ENCODE measurements at regions not wholly inside any gene's neighbourhood (a gene's known extent, or its start where the extent isn't known, plus 50 kb on each side); places are given as distances from the start of the nearest gene placed in this dataset.

DNA sequence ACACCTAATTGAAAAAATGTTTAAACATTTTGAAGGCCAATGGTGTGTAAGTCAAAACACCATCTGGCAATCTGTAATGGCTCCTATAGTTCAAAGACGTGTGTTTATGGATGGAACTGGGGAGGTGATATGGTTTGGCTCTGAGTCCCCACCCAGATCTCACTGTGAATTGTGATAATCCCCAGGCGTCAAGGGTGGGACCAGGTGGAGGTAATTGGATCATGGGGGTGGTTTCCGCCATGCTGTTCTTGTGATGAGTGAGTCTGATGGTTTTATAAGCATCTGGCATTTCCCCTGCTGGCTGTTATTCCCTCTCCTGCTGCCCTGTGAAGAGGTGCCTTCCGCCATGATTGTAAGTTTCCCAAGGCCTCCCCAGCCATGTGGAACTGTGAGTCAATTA lies 52.2 kb downstream of the ADRA2C start:
- no peak for DNase-seq (ENCODE audit: low read depth)

DNA sequence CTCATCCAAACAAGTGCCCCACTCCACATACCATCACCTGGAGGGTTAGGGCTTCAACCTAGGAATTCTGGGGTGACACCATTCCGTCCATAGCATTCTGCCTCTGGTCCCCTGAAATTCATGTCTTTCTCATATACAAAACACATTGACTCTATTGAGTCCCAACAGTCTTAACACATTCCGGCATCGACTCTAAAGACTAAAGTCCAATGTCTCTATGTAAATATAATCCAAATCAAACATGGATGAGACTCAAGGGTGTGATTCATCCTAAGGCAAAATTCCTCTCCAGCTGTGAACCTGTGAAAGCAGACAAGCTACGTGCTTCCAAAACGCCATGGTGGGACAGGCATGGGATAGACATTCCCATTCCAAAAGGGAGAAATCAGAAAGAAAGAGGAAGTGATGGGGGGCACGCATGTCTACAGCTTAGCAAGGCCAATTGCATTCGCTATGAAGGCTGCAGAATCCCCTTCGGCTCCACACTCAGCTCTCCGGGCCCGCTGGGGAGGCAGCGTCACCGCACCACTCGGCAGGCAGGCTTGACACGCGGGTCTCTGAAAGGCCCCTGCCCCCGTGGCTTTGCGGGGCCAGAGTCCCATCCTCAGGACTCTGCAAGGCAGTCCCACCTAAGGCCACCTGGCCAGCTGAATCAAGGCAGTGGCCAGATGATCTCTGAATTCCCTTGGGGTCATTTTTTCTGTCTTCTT lies 53.2 kb downstream of the ADRA2C start:
- no peak for DNase-seq (ENCODE audit: low read depth)

DNA sequence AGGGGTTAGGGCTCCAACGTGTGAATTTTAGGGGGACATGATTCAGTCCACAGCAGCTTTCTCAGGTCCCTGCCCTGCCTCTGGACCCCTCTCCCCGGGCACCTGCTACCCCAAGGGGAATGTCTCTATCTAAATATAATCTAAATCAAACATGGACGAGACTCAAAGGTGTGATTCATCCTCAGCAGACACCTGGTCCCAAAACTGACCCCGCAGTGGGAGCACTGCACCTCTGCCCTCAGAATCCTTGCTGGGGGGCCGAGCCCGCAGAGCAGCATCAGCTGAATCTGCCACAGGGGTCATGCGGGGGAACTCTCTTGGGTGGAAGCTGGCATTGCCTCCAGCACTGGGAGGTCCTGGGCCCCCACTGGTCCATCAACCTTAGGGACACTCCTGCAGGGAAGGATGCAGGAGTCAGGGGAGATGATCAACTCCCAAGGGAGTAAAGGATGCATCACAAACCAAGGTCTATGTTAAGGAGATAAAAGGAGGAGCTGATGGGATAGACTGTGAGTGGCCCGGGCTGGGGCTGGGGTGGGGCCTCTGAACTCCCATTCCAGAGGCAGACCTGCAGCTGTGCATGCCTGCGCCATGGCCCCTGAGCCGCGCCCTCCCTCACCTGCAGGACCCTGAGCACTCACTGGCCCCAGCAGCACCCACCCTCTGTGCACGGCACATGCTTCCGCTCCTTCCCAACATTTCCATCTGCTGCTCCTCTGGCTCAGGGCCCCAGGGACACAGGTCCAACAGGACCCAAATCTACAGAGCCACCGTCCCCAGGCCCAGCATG lies 54.0 kb downstream of the ADRA2C start:
- no peak for DNase-seq (ENCODE audit: low read depth)

DNA sequence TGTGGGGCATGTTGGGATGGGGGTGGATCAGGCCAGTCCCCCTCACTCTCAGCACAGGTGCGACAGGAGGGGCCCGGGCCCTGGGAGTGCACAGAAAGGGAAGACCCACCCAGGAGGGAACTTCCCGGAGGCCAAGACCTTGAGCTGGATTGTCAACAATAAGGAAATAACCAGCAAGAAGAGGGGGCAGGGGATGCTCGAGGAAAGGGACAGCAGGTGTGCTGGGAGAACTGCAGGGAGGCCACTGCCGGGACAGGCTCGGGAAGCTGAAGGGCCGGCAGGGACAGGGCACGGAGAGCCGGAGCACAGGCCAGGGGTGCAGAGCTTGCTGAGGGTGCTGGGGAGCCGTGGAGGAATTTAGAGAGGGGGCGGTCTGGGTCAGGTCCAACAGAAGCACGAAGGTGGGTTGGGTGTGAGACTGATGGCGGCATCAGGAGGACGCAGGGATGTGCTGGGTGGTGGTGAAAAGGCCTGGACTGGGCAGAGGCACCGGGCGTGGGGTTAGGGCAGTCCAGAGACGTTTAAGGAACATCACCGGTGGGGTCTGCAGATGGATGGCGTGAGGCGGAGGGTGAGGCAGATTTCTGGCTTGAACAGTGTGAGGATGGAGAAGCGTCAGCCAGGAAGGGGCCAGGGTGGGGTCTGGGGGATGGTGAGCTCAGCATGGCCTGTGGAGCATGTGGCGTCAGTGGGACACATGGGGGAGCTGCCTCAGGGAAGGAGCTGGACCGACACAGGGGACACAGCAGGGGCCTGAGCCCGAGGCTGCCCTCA lies 54.8 kb downstream of the ADRA2C start:
- DNase-seq (ENCODE audit: low read depth), result no peak

DNA sequence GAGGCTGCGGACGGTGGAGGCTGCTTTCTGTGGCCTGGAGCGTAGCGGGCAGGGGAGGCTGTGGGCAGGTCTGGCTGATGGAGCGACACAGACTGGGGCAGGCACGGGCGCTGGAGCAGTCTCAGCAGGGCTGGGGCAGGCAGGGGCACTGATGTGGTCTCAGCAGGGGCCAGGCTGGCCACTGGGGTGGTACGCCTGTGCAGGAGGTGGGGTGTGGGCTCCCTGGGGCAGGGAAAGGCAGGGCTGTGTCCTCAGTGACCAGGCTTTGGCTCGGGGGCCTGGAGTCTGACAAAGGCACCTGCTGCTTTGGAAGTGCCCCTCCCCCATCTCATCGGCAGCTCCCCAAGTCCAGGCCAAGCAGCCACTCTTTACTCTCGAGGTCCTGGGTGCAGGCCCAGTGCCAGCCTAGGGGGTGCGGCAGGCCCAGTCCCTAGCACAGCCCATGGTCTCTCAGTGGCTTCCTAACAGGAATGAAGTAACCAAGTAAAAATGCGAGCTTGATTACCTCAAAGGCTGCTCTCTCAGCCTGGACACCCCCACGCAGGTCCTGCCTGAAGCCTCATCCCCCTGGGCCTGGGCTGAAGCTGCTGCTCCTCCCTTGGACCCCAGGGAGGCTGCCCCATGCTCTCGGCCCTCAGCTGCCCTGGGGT lies 55.5 kb downstream of the ADRA2C start:
- no peak for DNase-seq (ENCODE audit: low read depth)

DNA sequence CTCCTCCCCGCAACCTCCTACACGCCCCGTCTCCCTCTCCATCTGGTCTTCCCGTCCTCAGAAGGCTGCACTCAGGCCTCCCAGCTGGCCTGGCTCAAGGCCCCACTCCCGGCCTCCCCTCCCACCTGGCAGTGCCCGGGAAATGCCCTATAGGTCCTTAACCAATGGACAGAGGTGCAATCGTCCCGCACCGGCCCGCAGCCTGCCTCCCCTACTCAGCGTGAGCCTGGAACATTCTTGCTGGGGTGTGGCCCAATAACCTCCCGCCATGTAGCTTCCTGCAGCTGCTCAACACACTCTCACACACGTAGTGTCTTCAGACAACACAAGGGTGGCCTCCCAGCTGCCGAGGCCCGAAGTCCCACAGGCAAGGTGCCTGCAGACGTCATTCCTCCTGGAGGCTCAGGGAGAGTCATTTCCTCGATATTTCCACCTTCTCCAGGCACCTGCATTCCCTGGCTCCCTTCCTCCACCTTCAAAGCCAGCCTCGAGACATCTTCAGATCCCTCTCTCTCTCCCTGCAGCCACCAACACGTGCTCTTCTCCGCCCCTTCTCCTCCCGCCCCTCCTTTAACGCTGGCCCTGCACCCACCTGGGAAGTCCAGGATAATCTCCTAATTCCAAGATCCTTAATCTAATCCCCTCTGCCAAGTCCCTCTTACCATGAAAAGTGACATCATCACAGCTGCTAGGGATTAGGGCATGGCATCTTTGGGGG lies 56.2 kb downstream of the ADRA2C start:
- DNase-seq (ENCODE audit: low read depth), result no peak

DNA sequence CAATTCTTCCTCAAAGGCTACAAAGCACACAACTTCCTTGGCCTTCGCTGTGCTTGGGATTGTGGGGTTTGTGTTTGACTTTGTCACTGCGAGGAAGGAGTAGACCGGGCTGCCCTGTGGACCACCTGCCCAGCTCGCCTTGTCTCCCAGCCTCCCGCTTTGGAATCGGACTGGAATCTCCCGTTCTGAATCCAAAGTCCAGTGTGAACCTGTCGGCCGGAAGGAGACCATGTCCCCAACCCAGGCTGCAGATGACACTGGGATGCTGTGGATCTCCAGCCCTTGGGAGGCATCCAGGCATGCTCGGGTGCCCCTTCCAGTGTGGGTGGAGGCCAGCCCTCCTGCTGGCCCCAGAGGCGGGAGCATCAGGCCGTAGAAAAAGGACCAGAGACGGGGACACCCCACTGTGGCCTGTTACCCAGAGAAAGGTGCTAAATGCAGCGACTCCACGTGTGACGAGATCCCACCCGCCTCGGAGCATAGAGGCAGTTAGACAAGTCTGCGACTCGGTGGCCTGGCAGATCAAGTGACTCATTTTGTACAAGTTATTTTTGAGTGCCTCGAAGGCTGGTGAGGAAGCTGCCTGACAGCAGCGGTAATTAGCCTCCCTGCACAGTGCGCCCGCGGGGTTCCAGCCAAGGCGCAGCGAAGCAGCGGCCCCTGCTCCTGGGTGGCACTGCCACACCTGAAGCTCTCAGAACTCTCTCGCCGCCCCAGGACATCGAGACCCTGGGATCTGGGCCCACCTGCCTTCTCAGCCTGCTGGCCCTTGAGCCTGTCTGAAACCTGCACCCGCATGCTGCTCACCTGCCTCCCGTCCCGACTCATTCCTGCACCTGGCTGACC lies 57.5 kb downstream of the ADRA2C start:
- no peak for DNase-seq (ENCODE audit: low read depth)

DNA sequence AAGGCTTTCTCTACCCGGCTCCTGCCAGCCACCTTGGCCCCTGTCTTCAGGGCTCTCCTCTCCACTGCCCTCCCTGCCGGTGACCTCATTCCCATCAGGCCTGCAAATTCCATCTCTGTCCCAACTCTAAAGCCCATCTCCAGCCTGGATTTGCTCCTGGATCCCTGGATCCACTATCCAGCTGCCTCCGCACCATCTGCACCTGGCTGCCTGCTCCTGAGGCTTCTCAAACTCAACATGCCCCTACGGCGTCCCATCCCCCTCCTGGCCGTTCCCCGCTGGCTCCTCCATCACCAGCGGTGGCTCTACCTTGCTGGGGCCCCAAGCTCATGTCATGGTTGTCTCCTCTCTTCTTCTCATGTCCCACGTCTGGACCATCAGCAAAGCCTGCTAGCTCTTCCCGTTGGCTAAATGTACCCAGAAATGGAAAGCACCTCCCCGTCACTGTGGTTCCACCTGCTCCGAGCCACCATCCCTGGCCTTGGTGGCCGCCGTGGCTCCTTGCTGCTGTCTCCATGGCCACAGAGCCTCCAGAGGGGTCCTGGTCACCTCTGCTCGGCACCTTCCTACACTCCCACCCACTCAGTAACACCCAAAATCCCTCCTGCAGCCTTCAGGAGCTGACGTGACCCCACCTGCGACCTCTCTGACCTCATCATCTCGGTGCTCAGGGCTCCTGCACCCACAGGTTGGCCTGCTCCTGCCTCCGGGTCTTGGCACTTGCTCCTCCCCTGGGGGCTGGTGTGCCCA lies 58.5 kb downstream of the ADRA2C start:
- no peak for DNase-seq (ENCODE audit: low read depth)

DNA sequence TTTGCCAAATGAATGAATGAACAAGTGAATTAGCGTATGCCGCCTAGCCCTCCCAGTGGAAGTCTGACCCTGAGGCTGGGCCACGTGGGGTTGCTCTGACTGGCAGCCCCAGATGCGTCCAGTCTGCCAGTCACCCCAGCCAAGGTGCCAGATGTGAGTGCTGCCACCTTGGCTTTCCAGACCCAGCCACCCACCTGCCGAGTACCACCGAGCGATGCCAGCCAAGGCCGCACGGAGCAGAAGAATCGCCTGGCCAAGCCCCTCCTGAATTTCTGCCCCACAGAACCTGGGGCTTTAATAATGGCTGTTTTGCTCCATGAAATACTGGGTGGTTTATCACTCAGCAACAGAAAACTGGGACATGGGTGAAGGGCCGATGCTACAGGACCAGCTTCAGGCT lies 59.3 kb downstream of the ADRA2C start:
- no peak for DNase-seq (ENCODE audit: low read depth)

DNA sequence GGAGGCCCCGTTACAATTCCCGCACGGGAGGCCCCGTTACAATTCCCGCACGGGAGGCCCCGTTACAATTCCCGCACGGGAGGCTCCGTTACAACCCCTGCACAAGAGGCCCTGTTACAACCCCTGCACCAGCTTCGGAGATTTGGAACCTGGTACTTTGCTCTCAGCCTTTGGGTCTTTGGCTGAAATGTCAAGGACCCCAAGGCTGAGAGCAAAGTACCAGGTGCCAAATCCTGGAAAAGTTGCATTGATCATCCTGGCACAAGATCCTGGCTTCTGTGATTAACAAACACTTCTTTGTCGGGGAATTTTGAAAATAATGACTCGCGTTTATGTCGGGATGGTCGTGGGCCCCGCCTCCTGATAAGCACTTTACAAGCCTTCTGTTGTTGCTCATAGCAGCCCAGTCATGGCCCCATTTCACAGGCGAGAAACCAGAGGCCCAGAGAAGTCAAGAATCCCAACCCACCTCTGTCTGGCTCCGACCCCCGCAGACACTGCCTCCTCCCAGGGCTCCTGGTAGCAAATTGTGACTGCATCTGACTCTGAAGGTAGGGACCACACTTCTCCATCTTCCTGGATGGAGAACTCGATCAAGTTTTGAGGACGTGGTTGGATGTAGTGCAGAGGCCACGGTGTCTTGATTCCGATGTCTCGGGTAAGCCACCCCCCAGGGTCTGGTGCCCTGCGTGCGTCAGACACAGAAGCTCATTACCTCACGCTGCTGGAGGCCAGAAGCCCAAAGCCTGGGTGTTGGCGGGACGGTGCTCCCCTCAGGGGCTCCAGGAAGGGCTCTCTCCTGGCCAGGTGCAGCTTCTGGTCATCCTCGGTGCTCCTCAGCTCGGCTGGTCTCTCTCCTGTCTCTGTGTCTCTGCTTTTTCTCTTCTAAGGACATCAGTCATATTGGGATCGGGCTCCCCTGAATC lies 60.3 kb downstream of the ADRA2C start:
- no peak for DNase-seq (ENCODE audit: low read depth)

DNA sequence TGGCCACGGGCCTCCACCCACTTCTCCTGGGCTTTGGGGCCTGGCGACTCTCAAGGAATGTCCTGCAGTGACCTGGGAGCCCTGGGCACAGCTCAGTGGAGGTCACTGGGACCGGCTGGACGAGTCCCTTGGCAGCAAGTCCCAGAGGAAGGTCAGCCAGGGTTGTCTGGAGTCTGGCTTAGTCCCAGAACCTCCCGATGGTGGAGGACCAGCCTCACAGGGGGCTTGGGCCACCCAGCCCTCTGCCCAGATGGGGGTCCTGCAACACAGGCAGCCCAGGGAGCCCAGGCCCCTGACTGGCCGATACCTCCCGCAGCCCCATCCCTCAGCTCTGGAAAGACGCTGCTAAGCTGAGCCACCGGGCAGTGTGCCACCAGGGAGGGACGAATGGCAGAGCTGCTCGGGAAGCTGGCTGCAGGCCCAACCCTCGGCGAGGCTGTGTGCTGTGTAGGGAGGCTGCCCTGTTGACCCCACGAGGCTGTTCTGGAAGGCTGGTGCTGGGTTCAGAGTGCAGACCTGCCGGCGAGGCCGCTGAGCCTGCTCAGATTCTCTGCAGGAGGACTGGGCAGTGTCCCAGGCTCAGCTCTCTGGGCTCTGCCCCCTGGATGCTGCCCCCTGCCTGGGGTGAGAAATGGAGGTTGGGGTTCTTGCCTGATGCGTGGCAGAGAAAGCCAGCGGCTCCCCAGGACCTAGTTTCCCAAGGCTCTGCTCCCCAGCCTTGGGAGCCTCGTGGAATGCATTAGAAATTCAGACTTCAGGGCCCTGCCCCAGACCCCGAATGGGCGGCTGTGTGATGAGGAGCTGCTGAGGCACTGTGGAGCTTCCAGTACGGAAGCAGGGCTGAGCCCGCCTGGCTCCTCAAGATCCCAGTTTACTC lies 61.7 kb downstream of the ADRA2C start:
- DNase-seq (ENCODE audit: low read depth), result no peak

DNA sequence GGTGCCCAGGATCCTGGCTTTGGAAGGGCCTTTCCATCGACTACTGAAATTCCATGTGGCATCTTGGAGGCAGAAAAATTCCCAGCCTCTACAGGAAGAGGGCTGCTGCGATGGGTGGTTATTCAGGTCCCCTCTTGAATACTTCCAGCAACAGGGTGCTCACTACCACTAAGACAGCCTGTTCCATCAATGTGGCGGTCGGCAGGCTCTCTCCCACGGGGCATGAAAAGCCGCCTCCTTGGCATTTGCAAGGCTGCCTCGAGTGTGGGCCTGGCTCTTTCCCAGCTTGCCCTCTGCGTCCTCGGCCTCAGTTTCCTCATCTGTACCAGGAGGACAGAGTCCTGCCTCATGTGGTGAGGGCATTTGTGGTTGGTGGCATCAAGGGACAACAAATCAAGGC lies 62.4 kb downstream of the ADRA2C start:
- no peak for DNase-seq (ENCODE audit: low read depth)

DNA sequence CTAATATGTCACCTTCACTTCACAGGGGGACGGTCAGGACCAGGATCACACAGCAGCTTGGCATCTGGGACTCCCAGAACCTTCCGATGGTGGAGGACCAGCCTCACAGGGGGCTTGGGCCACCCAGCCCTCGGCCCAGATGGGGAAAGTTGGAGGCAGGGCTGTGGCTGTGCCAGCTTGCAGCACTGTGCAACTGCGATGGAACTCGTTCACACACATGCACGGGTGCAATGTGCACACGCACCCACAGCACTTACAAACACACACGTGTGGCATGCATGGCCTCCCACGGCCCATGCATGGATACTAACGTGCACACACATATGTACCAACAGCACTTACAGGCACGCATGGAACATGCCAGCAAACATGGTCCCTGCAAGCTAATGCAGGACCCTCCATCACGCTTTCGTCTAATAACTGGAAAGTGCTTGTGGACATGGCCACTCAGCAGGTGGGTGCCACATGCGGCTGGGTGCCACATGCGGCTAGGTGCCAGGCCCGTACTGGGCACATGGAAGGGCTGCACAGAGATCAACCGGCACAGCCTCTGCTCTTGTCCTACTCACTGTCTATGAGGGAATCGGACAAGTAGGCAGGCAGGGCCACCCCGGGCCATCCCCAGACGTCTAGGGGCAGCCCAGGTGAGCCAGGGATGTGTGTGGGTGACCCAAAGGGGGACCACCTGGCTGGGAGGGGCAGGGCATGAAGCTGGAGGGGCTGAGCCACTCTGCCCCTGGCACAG lies 63.2 kb downstream of the ADRA2C start:
- no peak for DNase-seq (ENCODE audit: low read depth)

DNA sequence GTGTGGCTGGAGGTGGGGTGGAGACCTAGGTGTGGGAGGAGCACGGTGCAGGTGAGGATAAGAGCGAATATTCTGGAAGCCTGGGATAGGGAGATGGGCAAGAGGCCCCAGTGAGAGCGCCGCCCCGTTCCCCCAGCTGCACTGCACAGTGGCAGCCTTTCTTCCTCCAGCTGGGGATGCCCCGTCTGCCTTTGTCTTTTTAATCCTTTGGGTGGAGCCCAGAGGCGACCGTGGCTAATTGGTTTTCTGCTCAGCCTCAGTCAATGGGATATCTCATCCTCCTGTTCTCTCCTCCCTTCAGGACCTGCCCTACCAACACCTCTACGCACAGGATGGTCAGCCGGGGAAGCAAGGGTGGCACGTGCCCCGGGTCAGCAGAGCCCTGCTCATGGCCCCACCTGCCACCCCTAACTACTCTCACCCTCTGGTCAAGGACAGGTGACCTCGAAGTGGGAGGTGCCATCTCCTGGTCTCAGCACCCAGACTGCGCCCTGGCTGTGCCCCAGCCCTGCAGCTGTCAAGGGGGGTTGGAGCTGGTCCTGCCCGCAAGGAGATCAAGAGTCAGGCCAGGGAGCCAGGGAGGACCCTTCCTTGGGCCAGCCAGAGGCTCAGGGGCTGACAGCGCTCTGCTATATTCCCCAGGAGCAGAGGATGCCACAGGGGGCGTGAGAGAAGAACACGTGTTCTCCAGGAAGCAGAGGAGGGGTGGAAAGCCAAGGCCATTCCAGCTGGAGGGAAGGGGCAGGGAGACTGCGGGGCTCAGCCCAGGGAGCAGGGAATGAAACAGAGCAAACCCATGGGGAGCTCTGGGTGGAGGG lies 64.0 kb downstream of the ADRA2C start:
- no peak for DNase-seq (ENCODE audit: low read depth)

DNA sequence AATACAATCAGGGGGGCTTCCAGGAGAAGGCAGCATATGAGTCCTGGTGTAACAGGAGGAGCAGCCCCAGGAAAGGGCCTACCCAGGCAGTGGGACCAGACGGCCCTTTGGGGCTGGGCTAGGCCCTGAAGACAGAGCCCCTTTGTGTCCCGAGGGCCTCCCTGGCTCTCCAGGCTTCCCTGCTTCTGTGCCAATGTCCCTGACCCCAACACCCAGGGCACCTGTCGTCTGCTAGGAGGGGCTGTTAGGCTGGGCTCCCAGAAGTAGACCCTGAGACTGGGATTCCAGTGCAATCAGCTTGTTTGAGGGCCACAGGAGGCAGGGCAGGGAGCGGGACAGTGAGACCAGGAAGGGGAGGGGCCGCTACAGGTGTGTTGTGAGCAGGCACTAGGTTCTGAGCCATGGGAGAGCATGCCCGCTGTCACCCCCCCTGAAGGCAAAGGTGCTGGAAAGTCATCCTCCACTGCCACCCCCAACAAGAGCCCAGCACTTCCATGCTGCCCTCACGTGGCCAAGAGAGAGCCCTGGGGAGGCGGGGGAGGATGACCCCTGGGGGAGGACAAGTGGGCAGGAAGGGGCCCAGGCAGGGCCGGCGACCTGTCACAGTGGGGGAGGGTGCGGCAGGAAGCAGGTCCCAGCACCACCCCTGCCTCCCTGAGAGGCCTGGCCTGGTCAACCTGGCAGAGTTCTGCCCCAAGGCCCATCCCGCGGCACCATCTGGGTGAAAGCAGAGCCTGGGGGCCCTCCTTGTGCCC lies 64.8 kb downstream of the ADRA2C start:
- DNase-seq (ENCODE audit: low read depth), result no peak
